Forelimb muscle (tissue), 1 donor: ENCODE measurements at regions not wholly inside any gene's neighbourhood (a gene's known extent, or its start where the extent isn't known, plus 50 kb on each side); places are given as distances from the start of the nearest gene placed in this dataset.

Experiments
- DNase-seq: peaks from one replicate; pipeline ENCODE4 v3.0.0-alpha.2; 2013; ENCODE audit warnings: low read depth

DNA sequence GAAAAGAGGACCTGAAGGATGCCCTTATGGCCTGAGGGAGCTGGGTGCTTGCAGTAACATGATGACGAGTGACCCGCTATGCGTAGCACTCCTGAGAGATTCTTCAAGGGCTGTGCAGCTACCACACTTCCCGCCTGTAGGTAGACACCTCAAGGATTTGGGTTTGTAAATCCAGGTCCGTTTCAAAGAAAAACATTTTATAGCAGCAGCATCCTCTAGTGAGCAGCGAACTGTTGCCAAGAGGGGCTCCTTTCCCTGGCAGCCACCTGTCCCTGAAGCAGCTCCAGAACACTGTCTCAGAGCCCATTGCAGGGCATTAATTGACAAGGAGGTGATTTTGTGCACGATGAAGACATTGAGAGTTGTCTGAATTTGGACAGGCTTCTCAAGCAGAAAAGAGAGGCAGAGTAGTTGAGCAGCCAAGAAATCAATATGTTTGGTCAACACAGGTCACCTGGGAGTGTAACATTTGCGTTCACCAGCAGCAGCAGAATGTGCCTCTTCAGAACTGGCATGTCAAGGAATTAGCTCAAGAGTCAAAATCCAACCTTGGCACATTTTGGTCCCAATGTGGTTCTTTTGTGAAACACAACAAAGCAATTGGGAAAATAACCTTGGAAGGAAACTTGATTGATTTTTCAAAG lies 209.8 kb upstream of the MTNR1B start:
- DNase-seq: no peak

DNA sequence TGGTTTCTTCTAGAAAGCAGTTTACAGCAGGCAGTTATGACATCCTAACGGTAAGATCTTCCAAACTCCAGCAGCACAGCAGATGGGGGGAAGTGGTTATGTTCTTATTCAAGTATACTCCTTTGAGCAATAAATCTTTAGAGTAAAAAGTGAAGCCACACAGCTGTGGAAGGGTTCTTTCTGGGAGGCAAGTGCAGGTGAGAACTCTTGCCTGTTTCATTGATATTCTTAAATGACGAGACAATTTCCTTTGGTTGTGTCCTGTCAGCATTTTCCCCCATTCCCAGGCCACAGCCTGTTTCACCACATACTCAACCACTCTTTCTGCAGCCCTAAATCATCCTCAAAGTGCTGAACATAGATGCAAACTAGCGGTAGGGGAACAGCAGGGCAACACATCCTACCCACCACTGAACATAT lies 207.3 kb upstream of the MTNR1B start:
- no peak for DNase-seq

DNA sequence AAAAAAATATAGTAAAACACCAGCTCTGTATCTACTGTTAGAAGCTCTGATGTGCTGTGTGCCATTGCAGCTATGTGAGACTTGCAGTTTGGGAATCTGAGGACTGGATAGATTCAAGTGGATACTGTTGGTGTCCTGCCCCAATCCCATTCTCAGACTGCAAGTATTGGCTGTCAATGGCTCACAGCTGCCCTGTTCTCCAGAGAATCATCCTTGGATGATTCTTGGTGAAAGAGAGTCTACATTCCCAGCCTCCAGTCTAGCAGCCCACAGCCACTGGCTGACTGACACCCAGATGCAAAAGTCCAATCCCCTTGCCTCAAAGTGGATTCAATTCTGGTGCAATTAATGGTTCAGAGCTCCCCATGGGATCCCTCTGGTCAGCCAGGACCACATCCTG lies 206.1 kb upstream of the MTNR1B start:
- DNase-seq: no peak

DNA sequence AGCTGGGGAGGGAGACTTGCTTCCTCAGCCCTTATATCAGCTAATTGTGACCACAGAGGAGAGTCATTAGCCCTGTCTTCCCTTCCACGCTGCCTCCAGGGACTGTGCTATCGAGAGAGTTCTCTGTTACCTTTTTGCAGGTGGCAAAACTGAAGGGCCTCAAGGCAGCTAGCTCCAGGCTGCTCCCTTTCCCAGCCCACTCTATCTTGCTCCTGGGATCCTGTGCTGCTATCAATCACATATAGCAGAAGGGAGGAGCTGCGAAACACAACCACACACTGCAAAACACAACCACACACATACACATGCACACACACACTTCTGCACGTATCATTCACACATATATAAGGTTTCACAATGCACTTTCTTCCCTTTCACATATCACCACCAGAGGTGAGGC lies 205.3 kb upstream of the MTNR1B start:
- no peak for DNase-seq

DNA sequence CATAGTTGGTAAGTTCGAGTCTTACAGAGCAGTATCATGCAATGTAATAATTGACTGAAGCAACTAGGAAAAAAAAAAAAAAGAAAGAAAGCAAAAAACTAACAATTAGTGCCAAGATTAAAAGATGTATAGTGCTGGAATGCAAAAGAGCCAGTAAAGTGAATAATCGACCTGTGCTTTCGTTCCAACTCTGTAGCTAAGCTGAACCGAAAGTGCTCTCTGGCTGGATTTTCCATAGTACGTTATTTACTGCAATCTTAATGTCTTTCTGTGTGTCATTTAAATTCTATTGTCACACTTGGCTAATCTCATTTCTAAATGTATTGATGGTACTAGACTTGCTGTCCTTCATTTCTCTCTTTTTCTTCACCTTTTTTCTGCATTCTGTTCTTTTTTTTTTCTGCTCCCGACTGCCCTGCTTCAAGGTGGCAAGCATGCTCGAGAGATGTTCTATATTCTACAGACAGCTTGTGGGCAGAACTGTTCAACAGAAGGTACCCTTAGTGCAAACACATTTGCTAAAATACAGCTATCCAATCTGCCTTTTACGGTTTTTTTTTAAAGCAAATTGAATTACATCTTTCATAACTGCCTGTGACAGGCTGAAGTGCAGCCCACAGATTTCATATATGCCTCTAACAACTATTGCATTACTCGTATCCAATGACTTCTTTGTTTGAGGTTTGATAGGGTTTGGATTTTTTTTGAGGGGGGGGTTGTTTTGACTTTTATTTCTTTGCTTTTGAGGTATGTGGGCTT lies 204.2 kb upstream of the MTNR1B start:
- DNase-seq: no peak

DNA sequence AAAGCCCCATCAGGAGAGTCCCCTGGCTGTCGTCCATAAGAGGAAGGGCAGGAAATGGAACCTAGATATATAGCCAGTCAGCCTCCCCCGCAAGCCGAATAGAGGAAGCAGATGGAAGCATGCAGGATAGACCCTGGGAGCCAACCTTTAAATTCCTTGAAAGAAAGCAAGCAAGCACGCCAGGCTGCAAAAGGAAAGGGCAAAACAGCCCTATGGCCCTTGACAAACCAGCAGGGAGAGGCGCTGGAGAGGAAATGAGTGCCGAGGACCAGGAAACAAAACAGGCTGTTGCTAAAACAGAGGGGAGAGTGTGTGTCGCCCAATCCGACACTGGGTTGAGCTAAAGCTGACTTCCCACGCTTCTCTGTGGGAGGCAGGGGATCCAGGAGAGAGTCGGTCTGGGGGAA lies 203.5 kb upstream of the MTNR1B start:
- DNase-seq: no peak

DNA sequence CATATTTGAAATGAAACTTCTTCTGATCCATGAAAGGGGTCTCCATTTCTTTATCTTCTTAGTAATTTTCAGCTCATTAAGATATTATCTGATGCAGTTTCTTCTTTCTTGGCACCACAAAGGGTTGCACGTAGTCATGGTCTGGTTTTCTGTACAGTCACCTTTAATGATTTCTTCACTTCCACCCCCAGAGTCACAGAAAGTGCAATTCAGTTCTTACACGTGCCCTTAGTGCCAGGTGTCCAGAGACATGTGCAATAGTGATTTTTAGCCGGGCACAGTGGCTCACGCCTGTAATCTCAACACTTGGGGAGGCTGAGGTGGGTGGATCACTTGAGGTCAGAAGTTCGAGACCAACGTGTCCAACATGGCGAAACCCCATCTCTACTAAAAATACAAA lies 202.8 kb upstream of the MTNR1B start:
- DNase-seq: no peak

DNA sequence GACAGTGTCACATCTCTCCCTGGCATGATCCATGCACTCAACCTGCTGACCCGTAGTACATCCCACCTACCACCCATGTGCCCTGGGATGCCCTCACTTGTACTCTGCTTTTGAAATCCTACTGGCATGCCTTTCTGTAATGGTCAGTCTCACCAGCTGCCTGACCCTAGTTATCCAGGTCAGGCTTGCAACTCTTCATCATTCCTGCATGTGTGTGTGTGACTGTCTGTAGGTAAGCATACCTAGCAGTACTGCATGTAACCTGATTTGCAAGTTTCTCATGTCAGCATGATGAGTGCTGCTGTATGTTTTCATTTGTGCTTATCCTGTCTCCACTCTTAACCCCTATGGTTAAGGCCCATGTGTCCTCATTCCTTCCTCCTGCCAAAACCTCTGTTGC lies 202.0 kb upstream of the MTNR1B start:
- DNase-seq: no peak

- DNase-seq: no peak
Observed at GRCh38 chr11:92768121-92768840, 201.2 kb upstream of the MTNR1B start.

- DNase-seq: no peak
Observed at GRCh38 chr11:92769112-92769511, 200.3 kb upstream of the MTNR1B start.

- DNase-seq: no peak
Observed at GRCh38 chr11:92770419-92770818, 199.0 kb upstream of the MTNR1B start.

GRCh38 chr11:92770981-92771380 lies 198.5 kb upstream of the MTNR1B start:
- DNase-seq: no peak

DNA sequence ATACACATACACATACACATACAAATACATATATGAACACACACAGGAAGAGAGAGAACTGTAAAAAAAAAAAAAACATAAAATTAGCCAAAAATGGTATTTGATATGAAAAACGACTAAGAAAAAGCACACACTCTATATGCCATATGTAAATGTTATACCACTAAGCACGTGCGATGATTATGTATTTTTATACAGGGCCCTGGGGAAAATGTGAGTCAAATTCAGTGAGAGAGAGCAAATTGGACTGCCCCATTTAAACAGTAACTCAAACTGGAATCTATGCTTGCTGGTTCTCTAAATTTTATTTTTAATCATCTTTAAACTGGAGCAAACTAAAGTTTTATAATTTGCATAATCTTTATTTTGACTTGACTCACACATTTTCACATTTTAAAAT lies 197.8 kb upstream of the MTNR1B start:
- DNase-seq: no peak

GRCh38 chr11:92775003-92775676 lies 194.3 kb upstream of the MTNR1B start:
- no peak for DNase-seq

GRCh38 chr11:92776676-92777075 lies 192.8 kb upstream of the MTNR1B start:
- no peak for DNase-seq

GRCh38 chr11:92779746-92780145 lies 189.7 kb upstream of the MTNR1B start:
- DNase-seq: no peak

GRCh38 chr11:92781151-92781550 lies 188.3 kb upstream of the MTNR1B start:
- DNase-seq: no peak

- no peak for DNase-seq
Observed at GRCh38 chr11:92782806-92783205, 186.6 kb upstream of the MTNR1B start.

DNA sequence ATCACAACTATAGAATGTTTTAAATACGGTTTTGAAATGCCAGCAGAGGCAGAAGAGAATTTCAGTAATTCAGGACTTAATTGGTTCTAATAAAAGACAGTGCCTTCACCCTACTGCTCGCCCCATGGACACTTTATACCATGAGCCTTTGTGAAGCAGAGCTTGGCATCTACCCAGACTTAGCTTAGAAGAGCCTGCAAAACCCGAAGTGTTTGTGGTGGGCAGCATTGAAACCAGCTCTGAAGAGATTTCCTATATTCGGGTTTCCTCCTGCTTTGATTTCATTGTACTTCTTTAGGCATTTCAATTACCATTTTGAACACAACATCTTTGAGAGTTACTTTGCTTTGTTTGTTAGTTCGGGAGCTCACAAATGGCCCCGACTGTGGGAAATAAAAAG lies 185.1 kb upstream of the MTNR1B start:
- DNase-seq: no peak

DNA sequence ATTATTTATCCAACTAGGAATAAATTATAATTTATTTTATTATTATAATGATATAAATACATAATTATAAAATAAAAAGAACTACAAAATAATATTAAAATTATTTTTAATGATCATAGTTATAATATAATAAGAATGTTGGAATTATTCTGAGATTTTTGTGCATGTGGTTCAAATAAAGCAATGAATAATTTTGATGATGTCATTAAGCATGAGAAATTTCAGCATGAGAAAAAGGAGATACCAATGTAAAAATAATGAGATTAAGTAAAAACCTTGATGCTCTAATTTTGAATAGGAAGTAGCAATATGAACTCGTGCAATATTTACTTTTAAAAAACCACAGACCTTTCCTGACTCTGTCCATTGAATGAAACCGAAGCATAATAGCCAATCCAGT lies 181.8 kb upstream of the MTNR1B start:
- no peak for DNase-seq

DNA sequence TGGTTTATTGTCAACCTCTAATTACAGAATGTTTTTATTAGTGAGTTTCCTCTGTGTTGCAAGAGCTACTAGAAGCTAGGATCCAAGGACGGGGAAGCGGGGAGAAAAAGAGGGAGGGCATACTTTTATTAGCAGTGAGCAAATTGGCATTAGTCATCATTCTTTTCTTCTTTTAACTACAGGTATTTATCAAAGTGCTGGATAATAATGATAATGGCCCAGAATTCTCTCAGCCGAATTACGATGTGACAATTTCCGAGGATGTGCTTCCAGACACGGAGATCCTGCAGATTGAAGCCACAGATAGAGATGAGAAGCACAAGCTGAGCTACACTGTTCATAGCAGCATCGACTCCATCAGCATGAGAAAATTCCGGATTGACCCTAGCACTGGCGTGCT lies 179.7 kb upstream of the MTNR1B start:
- DNase-seq: no peak

DNA sequence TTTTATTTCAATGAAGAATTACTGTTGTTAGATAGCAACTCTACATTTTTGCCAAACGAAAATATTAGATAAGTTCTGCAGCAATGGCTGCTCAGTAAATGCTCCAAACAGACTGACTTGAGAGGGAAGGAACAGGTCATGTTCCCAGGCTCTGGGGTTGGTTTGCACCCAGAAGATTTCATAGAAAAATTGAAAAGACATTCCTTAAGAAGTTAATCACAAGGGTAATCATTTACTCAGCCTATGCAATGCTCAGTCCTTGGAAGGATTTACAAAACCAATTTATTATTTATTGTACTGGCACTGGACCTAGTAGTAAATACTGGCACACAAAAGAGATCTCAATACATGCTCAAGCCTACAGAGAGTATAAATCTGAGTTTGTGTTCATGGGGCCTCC lies 179.1 kb upstream of the MTNR1B start:
- DNase-seq: no peak
